Inferior parietal cortex (tissue), 1 donor: ENCODE measurements at regions not wholly inside any gene's neighbourhood (a gene's known extent, or its start where the extent isn't known, plus 50 kb on each side); places are given as distances from the start of the nearest gene placed in this dataset.

Experiments
- DNase-seq: peaks from one replicate; pipeline ENCODE4 v3.0.0-alpha.2; 2016; ENCODE audit errors: extremely low spot score

DNA sequence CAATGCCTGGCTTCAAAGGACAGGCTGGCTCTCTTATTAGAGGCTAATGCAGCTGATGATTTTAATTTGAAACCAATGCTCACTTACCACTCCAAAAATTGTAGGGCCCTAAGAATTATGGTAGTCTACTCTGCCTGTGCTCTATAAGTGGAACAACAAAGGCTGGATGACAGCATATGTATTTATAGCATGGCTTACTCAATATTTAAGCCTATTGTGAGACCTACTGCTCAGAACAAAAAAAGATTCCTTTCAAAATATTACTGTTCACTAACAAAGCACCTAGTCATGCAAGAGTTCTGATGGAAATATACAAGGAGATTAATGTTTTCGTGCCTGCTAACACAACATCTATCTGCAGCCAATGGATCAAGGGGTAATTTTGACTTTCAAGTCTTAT is 73.8 kb upstream of the DUSP10 start:
- no peak for DNase-seq

- no peak for DNase-seq
Measured at GRCh38 chr1:221813887-221814286, 72.0 kb upstream of the DUSP10 start.

GRCh38 chr1:221812905-221813597 is 71.2 kb upstream of the DUSP10 start:
- no peak for DNase-seq

- DNase-seq = no peak
Measured at GRCh38 chr1:221812088-221812752, 70.3 kb upstream of the DUSP10 start.

DNA sequence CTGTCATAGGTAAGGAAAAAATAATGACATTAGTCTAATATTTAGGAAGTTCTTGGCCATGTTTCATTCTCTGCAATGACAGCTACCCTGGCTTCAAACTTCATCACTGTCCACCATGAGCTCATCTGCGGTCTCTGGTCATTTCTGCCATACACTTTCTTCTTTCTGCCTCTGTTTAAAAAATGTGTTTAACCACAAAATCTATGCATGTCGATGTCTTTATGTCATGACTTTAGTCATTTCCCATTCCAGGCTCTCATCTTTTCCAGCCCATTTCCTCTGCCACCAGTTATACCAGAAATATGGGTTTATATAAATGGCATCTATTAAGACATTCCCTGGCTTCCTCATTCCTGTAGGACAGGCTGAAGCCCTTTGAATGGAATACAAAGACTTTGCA is 68.5 kb upstream of the DUSP10 start:
- no peak for DNase-seq

- DNase-seq = no peak
Measured at GRCh38 chr1:221809091-221810029, 67.5 kb upstream of the DUSP10 start.

GRCh38 chr1:221806984-221807383 is 65.1 kb upstream of the DUSP10 start:
- DNase-seq = no peak

GRCh38 chr1:221806236-221806635 is 64.3 kb upstream of the DUSP10 start:
- no peak for DNase-seq

DNA sequence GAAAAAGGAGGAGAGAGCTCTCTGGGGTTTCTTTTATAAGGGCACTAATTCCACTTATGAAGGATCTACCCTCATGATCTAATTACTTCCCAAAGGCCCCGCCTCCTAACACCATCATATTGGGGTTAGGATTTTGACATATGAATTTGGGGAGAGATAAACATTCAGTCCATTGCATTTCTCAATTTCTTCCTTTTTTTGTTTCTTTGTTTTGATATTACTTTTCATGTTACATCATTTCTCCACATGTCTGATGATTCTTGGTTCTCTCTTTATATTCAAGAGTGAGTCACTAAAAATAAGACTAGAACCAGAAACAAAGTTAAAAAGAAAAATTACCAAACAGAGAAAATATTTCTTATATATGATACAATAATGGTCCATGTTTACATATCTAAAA is 63.2 kb upstream of the DUSP10 start:
- no peak for DNase-seq

- no peak for DNase-seq
Measured at GRCh38 chr1:221804303-221804702, 62.4 kb upstream of the DUSP10 start.

- no peak for DNase-seq
Measured at GRCh38 chr1:221801773-221802516, 60.1 kb upstream of the DUSP10 start.

- no peak for DNase-seq
Measured at GRCh38 chr1:221801251-221801661, 59.4 kb upstream of the DUSP10 start.

- DNase-seq = no peak
Measured at GRCh38 chr1:221800831-221801230, 58.9 kb upstream of the DUSP10 start.

GRCh38 chr1:221797506-221797905 is 55.6 kb upstream of the DUSP10 start:
- DNase-seq = no peak

GRCh38 chr1:221796700-221797099 is 54.8 kb upstream of the DUSP10 start:
- DNase-seq = no peak

DNA sequence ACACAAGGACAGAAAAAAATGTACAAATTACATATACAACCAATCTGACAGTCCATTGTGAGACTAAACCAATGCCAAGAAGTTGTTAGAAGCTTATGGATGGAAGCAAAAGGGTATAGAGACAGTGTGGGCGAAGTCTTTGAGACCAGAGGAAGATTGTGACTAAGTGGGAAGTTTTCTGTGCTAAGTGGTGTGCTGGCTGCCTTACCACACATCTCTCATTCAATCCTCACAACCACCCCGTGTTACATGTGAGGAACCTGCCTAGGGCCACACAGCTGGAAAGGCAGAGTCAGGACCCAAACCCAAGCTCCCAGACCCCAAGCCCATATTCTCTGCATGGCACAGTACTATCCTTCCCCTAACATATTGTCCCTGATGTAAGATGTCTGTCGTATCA is 53.5 kb upstream of the DUSP10 start:
- no peak for DNase-seq

GRCh38 chr1:221794935-221795334 is 53.0 kb upstream of the DUSP10 start:
- DNase-seq = no peak

DNA sequence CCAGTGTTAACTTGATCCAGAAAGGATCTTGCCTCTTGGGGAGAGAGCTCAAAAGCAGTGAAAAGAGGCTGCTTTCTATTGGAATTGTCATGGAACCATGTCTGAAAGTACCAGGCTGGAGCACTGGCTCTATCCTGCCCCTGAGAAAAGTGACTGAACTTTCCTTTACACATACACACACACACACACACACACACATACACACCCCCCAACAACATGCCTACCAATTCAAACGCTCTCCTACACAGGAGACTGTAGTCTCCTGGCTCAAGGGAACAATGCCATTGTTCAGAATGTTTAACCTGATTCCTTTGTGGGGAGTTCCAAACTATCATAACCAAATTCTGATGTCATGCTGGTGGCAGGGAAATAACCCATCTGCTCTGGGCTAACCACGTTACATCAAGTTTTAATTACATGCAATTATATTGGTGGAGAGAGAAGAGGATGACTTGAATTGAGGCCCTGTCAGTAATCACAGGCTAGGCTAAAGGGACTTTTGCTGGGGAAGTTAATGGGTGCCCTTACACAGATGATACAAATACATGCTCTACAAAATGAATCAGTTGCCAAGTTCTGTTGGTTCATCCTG is 52.3 kb upstream of the DUSP10 start:
- DNase-seq = no peak

- no peak for DNase-seq
Measured at GRCh38 chr1:221793439-221794078, 51.7 kb upstream of the DUSP10 start.

GRCh38 chr1:221791846-221792245 is 50.0 kb upstream of the DUSP10 start:
- DNase-seq = no peak
